ENCODE measurements at regions not wholly inside any gene's neighbourhood (a gene's known extent, or its start where the extent isn't known, plus 50 kb on each side); places are given as distances from the start of the nearest gene placed in this dataset.

- TF ChIP-seq, protein P1, sequence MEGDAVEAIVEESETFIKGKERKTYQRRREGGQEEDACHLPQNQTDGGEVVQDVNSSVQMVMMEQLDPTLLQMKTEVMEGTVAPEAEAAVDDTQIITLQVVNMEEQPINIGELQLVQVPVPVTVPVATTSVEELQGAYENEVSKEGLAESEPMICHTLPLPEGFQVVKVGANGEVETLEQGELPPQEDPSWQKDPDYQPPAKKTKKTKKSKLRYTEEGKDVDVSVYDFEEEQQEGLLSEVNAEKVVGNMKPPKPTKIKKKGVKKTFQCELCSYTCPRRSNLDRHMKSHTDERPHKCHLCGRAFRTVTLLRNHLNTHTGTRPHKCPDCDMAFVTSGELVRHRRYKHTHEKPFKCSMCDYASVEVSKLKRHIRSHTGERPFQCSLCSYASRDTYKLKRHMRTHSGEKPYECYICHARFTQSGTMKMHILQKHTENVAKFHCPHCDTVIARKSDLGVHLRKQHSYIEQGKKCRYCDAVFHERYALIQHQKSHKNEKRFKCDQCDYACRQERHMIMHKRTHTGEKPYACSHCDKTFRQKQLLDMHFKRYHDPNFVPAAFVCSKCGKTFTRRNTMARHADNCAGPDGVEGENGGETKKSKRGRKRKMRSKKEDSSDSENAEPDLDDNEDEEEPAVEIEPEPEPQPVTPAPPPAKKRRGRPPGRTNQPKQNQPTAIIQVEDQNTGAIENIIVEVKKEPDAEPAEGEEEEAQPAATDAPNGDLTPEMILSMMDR (IDR thresholded peaks at IDR 0.05) = no peak
- TF ChIP-seq POLR2A (IDR thresholded peaks at IDR 0.05) = no peak
These were observed 201.1 kb upstream of the RREB1 start for GRCh38 chr6:6906570-6907213.

All from body of pancreas (tissue), 4 donors.